Left lung (tissue), 4 donors: ENCODE measurements at regions not wholly inside any gene's neighbourhood (a gene's known extent, or its start where the extent isn't known, plus 50 kb on each side); places are given as distances from the start of the nearest gene placed in this dataset.

Source experiments
- ATAC-seq: fragments of 200-7000 bp; cut with Tn5 transposase; one replicate; pipeline ENCODE4 v1.9.1; 2020; ENCODE audit warnings: moderate library complexity
- DNase-seq, 4 donors: peaks; one replicate each; pipeline ENCODE4 v3.0.0-alpha.2; 2013 to 2020
- H3K27ac ChIP-seq, 2 donors: fragments of 200-600 bp; sonication (generic) in 1 of 2; one replicate each; pipeline versions ENCODE4 v1.5.0 to v1.8.0; 2020 to 2021
- H3K27me3 ChIP-seq, 2 donors: fragments of 200-600 bp; sonication (generic) in 1 of 2; one replicate each; pipeline versions ENCODE4 v1.5.0 to v1.8.0; 2020 to 2021
- H3K36me3 ChIP-seq, 2 donors: fragments of 200-600 bp; sonication (generic) in 1 of 2; one replicate each; pipeline versions ENCODE4 v1.5.0 to v1.8.0; 2020 to 2021
- H3K4me1 ChIP-seq, 2 donors: fragments of 200-600 bp; one replicate each; pipeline ENCODE4 v1.8.0; 2021
- H3K4me3 ChIP-seq, 2 donors: fragments of 200-600 bp; sonication (generic) in 1 of 2; one replicate each; pipeline versions ENCODE4 v1.5.0 to v1.8.0; 2020 to 2021; ENCODE audit warnings: mild to moderate bottlenecking in 1 of 2
- H3K9me3 ChIP-seq, 2 donors: fragments of 200-600 bp; sonication (generic) in 1 of 2; one replicate each; pipeline versions ENCODE4 v1.5.0 to v1.8.0; 2020 to 2021
- CTCF ChIP-seq, 2 donors: fragments of 200-600 bp; sonication (generic) in 1 of 2; IDR thresholded peaks; one replicate each; pipeline versions ENCODE4 v1.5.0 to v1.8.0; 2021; ENCODE audit warnings: antibody characterized with exemption in 2 of 2
- intact Hi-C, 2 donors: fragments of 100-400 bp; cut with DNase I; formaldehyde crosslinking; loops; one replicate each; pipeline versions ENCODE4 v1.11.2 to v1.14.2; 2022
- donor health status: DM: no; HTN: yes; CAD: no.
- donor health status: DM: no; HTN: no; CAD: no.

- peak; percentile 33 for ATAC-seq
- Histone ChIP-seq H3K4me1 (no peaks in the 10 kb centered on the region), H3K4me3 (no peak overlapping the region), H3K27me3 (no peaks in the 10 kb centered on the region), H3K27ac (no peak overlapping the region), H3K9me3 (no peaks in the 10 kb centered on the region), H3K36me3 (no peaks in the 10 kb centered on the region)
- TF ChIP-seq CTCF (IDR thresholded peaks at IDR 0.05) = no peak
- DNase-seq = no peak
- intact Hi-C loops = no loop called here
These were observed 57.5 kb upstream of the FN1 start for GRCh38 chr2:215493376-215493775.

GRCh38 chr2:215489288-215489848 lies 53.5 kb upstream of the FN1 start:
- Histone ChIP-seq H3K27ac (no peak overlapping the region), H3K4me3 (no peak overlapping the region), H3K36me3 (no peaks in the 10 kb centered on the region), H3K4me1 (no peaks in the 10 kb centered on the region), H3K9me3 (no peaks in the 10 kb centered on the region), H3K27me3 (no peaks in the 10 kb centered on the region)
- no peak for DNase-seq
- intact Hi-C loops = no loop called here
- no peak for ATAC-seq
- TF ChIP-seq CTCF (IDR thresholded peaks at IDR 0.05) = no peak

- Histone ChIP-seq H3K27me3 (no peaks in the 10 kb centered on the region), H3K4me3 (no peak overlapping the region), H3K4me1 (no peaks in the 10 kb centered on the region), H3K36me3 (no peaks in the 10 kb centered on the region), H3K27ac (no peak overlapping the region), H3K9me3 (no peaks in the 10 kb centered on the region)
- DNase-seq (no peak), ATAC-seq (peak; percentile 87)
- TF ChIP-seq CTCF (IDR thresholded peaks at IDR 0.05) = no peak
- intact Hi-C loops = no loop called here
These were observed 51.1 kb upstream of the FN1 start for GRCh38 chr2:215487002-215487372.

GRCh38 chr2:215486291-215487001 lies 50.6 kb upstream of the FN1 start:
- Histone ChIP-seq H3K36me3 (no peaks in the 10 kb centered on the region), H3K9me3 (no peaks in the 10 kb centered on the region), H3K27me3 (no peaks in the 10 kb centered on the region), H3K4me3 (no peak overlapping the region), H3K27ac (no peak overlapping the region), H3K4me1 (no peaks in the 10 kb centered on the region)
- TF ChIP-seq CTCF (IDR thresholded peaks at IDR 0.05) = no peak
- ATAC-seq = no peak
- intact Hi-C loops = no loop called here
- DNase-seq = no peak
